Body of pancreas (tissue), 4 donors: ENCODE measurements at regions not wholly inside any gene's neighbourhood (a gene's known extent, or its start where the extent isn't known, plus 50 kb on each side); places are given as distances from the start of the nearest gene placed in this dataset.
"Not testable (repeated sequence)": the region's sequence is repeated elsewhere in the genome, so short reads cannot be mapped to it uniquely, and the experiment has no call there.

Experiments used
- ATAC-seq: fragments of 150-250 bp; one replicate; pipeline ENCODE4 v1.9.1; 2016
- DNase-seq, 4 donors: peaks; one replicate each; pipeline ENCODE4 v3.0.0-alpha.2; 2019
- H3K27ac ChIP-seq, 4 donors: fragments of 200-600 bp; sonication (generic); 1 replicate in 3 of 4; 2 replicates in 1 of 4; pipeline versions ENCODE4 v1.5.1 to v1.6.1; 2016 to 2019; ENCODE audit warnings: mild to moderate bottlenecking in 1 of 4, mixed read lengths in 1 of 4, moderate library complexity in 1 of 4
- H3K27me3 ChIP-seq, 2 donors: fragments of 200-600 bp; sonication (generic); one replicate each; pipeline ENCODE4 v1.6.0; 2016; ENCODE audit warnings: mild to moderate bottlenecking in 1 of 2
- H3K36me3 ChIP-seq, 2 donors: fragments of 200-600 bp; sonication (generic); replicated peaks in 1 of 2; 2 replicates each; pipeline ENCODE4 v1.5.1; 2016; ENCODE audit warnings: low read depth in 2 of 2; ENCODE audit not compliant: insufficient read depth in 1 of 2
- H3K4me1 ChIP-seq: fragments of 200-600 bp; sonication (generic); one replicate; pipeline ENCODE4 v1.6.0; 2016
- H3K4me3 ChIP-seq, 2 donors: fragments of 200-600 bp; sonication (generic); 1 replicate in 1 of 2; 2 replicates in 1 of 2; pipeline ENCODE4 v1.5.1; 2016 to 2019
- H3K9me3 ChIP-seq, 3 donors: fragments of 200-600 bp; sonication (generic); 1 replicate in 2 of 3; 2 replicates in 1 of 3; pipeline ENCODE4 v1.5.1; 2016
- CTCF ChIP-seq, 7 experiments: fragments of 450-650 bp in 4 of 7; fragments of 200-600 bp in 3 of 7; sonication (generic) in 3 of 7; IDR thresholded peaks; one replicate each; pipeline ENCODE4 v1.5.1; 2016 to 2019; ENCODE audit warnings: antibody characterized with exemption in 7 of 7
- POLR2A ChIP-seq, 3 donors: fragments of 450-650 bp; IDR thresholded peaks; one replicate each; pipeline ENCODE4 v1.6.1; 2016; ENCODE audit warnings: antibody characterized with exemption in 3 of 3, mild to moderate bottlenecking in 2 of 3
- WGBS, 2 donors: methylation state at CpG; one replicate each; pipeline ENCODE4 v1.1.5; 2017; 5-methylcytosine and 5-hydroxymethylcytosine counted together
- intact Hi-C: fragments of 100-400 bp; cut with DNase I; formaldehyde crosslinking; loops from one replicate; pipeline ENCODE4 v1.15.1; 2023

DNA sequence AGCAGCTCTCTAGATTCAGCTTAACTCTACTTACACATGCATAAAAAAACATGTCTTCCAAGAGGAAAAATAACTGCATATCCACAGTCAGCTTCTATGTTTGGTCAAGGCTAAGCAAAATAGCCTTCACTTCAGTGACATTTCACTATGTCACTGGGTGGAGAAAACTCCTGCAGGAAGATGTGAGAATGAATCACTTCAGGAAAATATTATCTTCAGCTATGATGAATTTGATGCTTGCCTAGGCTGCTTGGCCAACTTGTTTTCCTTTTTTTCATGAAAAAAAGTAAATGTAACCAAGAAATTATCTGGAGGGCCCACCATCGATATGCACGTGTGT, 143.0 kb upstream of the ZNF608 start:
- H3K36me3 ChIP-seq: no peaks in the 10 kb centered on the region
- peak overlapping the region in 2 of 4 donors; percentile 92 to 96 for H3K27ac ChIP-seq
- H3K9me3 ChIP-seq: no peaks in the 10 kb centered on the region
- H3K4me3 ChIP-seq: no peak overlapping the region
- WGBS, 2 donors: 65 to 74% methylated on average over 2 of the region's 2 CpGs
- no peak for TF ChIP-seq CTCF (IDR thresholded peaks at IDR 0.05)
- ATAC-seq (no peak), DNase-seq (no peak)
- intact Hi-C loops: no loop called here
- H3K27me3 ChIP-seq: no peaks in the 10 kb centered on the region
- H3K4me1 ChIP-seq: peaks cover 45% of the 10 kb centered on the region

GRCh38 chr5:124889850-124890249, 143.4 kb upstream of the ZNF608 start:
- 80 to 87% methylated on average over 5 of the region's 5 CpGs for WGBS, 2 donors
- intact Hi-C loops: no loop called here
- Histone ChIP-seq H3K9me3 (no peaks in the 10 kb centered on the region), H3K4me3 (no peak overlapping the region), H3K27ac (no peak overlapping the region), H3K27me3 (no peaks in the 10 kb centered on the region), H3K4me1 (peaks cover 41% of the 10 kb centered on the region), H3K36me3 (no peaks in the 10 kb centered on the region)
- DNase-seq: no peak
- TF ChIP-seq CTCF (IDR thresholded peaks at IDR 0.05) (no peak), POLR2A (IDR thresholded peaks at IDR 0.05) (no peak)
- ATAC-seq: no peak

DNA sequence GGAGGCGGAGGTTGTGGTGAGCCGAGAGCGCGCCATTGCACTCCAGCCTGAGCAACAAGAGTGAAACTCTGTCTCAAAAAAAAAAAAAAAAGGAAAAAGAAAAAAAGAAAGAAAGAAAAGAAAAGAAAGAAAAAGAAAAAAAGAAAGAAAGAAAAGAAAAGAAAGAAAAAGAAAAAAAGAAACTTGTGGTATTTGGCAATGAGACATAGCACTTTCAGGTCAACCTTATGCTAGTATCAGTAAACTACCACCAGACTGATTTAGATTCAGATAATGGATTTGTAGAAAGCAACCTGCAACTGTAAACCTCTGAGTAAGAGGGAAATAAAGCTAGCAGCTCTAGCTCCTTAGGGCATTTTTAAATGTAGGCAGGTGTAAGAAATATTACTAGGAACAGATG, 144.0 kb upstream of the ZNF608 start:
- WGBS, 2 donors: 94 to 96% methylated on average over 4 of the region's 4 CpGs
- ATAC-seq, DNase-seq, H3K27ac ChIP-seq, intact Hi-C loops, H3K4me3 ChIP-seq, H3K9me3 ChIP-seq, H3K27me3 ChIP-seq, H3K36me3 ChIP-seq: not testable (repeated sequence)
- peaks cover 35% of the 10 kb centered on the region for H3K4me1 ChIP-seq

- Histone ChIP-seq H3K4me3 (no peak overlapping the region), H3K27ac (no peak overlapping the region), H3K36me3 (no peaks in the 10 kb centered on the region), H3K27me3 (no peaks in the 10 kb centered on the region), H3K9me3 (no peaks in the 10 kb centered on the region), H3K4me1 (peaks cover 33% of the 10 kb centered on the region)
- TF ChIP-seq CTCF (IDR thresholded peaks at IDR 0.05) (no peak), POLR2A (IDR thresholded peaks at IDR 0.05) (no peak)
- no peak for DNase-seq
- WGBS, 2 donors: 87 to 90% methylated on average over 4 of the region's 4 CpGs
- intact Hi-C loops: no loop called here
- no peak for ATAC-seq
Observed at GRCh38 chr5:124891179-124891578, 144.7 kb upstream of the ZNF608 start.

DNA sequence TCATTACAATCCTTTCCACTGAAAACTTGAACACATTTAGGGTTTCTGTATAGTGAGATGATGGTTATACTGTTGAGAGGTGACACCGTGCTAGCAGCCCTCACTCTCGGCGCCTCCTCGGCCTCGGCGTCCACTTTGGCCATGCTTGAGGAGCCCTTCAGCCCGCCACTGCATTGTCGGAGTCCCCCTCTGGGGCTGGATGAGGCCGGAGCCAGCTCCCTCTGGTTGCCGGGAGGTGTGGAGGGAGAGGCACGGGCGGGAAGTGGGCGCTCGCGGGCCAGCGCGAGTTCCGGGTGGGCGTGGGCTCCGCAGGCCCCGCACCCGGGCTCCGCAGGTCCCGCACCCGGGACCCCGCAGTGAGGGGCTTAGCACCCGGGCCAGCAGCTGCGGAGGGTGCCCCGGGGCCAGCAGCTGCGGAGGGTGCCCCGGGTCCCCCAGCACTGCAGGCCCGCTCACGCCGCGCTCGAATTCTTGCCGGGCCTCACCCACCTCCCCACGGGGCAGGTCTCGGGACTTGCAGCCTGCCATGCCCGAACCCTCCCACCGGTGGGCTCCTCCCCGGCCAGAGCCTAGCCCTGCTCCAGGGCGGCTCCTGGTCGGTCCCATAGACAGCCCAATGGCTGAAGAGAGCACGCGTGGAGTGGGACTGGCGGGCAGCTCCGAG, 145.9 kb upstream of the ZNF608 start:
- Histone ChIP-seq H3K27me3 (no peaks in the 10 kb centered on the region), H3K36me3 (no peaks in the 10 kb centered on the region), H3K27ac (no peak overlapping the region), H3K9me3 (no peaks in the 10 kb centered on the region), H3K4me1 (peaks cover 21% of the 10 kb centered on the region), H3K4me3 (no peak overlapping the region)
- TF ChIP-seq POLR2A (IDR thresholded peaks at IDR 0.05) (no peak), CTCF (IDR thresholded peaks at IDR 0.05) (no peak)
- intact Hi-C loops: no loop called here
- no peak for DNase-seq
- 88 to 96% methylated on average over 11 to 35 of the region's 48 CpGs for WGBS, 2 donors
- no peak for ATAC-seq
